ENCODE measurements at regions not wholly inside any gene's neighbourhood (a gene's known extent, or its start where the extent isn't known, plus 50 kb on each side); places are given as distances from the start of the nearest gene placed in this dataset.

DNA sequence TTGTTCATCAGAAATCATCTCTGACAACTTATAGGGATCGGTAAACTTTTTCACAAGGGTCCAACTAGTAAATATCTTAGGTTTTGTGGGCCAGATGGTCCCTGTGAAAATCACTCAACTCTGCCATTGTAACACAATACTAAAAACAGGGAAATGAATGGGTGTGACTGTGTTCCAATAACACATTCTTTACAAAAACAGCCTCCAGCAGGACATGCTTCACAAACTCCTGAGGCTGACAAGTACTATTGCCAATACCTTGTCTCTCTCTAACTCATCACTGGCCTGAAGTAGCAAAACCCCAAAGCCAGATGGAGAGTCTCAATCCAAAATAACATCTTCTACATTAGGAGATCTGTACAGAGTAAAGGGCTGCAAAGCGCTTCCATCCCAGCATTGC is 312.3 kb downstream of the TOX3 start:
- intact Hi-C loops (cut with micrococcal nuclease): no loop called here
- no TSS peak for BruUV-seq (replicated peaks)

More for the DNA sequence above, 312.3 kb downstream of the TOX3 start:
- no peak overlapping the region for H2AFZ ChIP-seq (ENCODE audit: low read depth, low read length)
- no peaks in the 10 kb centered on the region for H3K27me3 ChIP-seq (ENCODE audit: control insufficient read depth in 2 of 2, insufficient read depth in 2 of 2, low read length in 2 of 2)
- H3K79me2 ChIP-seq (ENCODE audit: control insufficient read depth, insufficient read depth, low read length): no peaks in the 10 kb centered on the region
- H3K9me3 ChIP-seq (replicated peaks; ENCODE audit: control insufficient read depth, insufficient read depth, low read length): peaks cover 2% of the 10 kb centered on the region
- H3K36me3 ChIP-seq (ENCODE audit: control insufficient read depth in 2 of 2, extremely low read depth in 1 of 2, insufficient read depth in 2 of 2, low read length in 2 of 2): no peaks in the 10 kb centered on the region
- dilution Hi-C loops (cut with MboI; ENCODE audit: extremely low pct_ligation_motif_present, low sequenced_read_pairs): no loop called here
- H3K4me2 ChIP-seq (ENCODE audit: insufficient read depth, low read length): no peak overlapping the region
- no peaks in the 10 kb centered on the region for H3K9me1 ChIP-seq (replicated peaks; ENCODE audit: control insufficient read depth, extremely low read depth, insufficient read depth, low read length)
- FAIRE-seq: no peak
- H4K20me1 ChIP-seq (replicated peaks; ENCODE audit: control insufficient read depth, extremely low read depth, insufficient read depth, low read length): no peaks in the 10 kb centered on the region
- CTCF ChIA-PET: no interaction called here
- no peak overlapping the region for H3K9ac ChIP-seq (replicated peaks; ENCODE audit: extremely low read depth, insufficient read depth, low read length)
- H3K4me3 ChIP-seq (replicated peaks in 1 of 3; ENCODE audit: insufficient read depth in 1 of 3, low read depth in 1 of 3, low read length in 3 of 3): no peak overlapping the region
- POLR2A ChIA-PET: no interaction called here
- no peak overlapping the region for H3K27ac ChIP-seq (ENCODE audit: insufficient read depth, low read depth, low read length)
- no peaks in the 10 kb centered on the region for H3K4me1 ChIP-seq (ENCODE audit: control insufficient read depth, extremely low read depth, insufficient read depth, low read length)
- DNase-seq (ENCODE audit: low read depth, low spot score): no peak
- TF ChIP-seq, protein P1, sequence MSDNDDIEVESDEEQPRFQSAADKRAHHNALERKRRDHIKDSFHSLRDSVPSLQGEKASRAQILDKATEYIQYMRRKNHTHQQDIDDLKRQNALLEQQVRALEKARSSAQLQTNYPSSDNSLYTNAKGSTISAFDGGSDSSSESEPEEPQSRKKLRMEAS (IDR thresholded peaks at IDR 0.05; ENCODE audit: insufficient read depth, insufficient read length): no peak
- TF ChIP-seq FOS (IDR thresholded peaks at IDR 0.05; ENCODE audit: borderline replicate concordance, insufficient read depth, low read length): no peak
- no peak for TF ChIP-seq JUN (IDR thresholded peaks at IDR 0.05; ENCODE audit: borderline replicate concordance, insufficient read depth, insufficient read length, low read depth)
- TF ChIP-seq EZH2 (IDR thresholded peaks at IDR 0.05; ENCODE audit: borderline replicate concordance, low read depth, low read length, severe bottlenecking): no peak
- TF ChIP-seq MYC (IDR thresholded peaks at IDR 0.05; ENCODE audit: low read depth, low read length): no peak
- TF ChIP-seq, protein P2, sequence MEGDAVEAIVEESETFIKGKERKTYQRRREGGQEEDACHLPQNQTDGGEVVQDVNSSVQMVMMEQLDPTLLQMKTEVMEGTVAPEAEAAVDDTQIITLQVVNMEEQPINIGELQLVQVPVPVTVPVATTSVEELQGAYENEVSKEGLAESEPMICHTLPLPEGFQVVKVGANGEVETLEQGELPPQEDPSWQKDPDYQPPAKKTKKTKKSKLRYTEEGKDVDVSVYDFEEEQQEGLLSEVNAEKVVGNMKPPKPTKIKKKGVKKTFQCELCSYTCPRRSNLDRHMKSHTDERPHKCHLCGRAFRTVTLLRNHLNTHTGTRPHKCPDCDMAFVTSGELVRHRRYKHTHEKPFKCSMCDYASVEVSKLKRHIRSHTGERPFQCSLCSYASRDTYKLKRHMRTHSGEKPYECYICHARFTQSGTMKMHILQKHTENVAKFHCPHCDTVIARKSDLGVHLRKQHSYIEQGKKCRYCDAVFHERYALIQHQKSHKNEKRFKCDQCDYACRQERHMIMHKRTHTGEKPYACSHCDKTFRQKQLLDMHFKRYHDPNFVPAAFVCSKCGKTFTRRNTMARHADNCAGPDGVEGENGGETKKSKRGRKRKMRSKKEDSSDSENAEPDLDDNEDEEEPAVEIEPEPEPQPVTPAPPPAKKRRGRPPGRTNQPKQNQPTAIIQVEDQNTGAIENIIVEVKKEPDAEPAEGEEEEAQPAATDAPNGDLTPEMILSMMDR (IDR thresholded peaks at IDR 0.05; ENCODE audit: extremely low read depth in 1 of 2, insufficient read depth in 1 of 2, low read depth in 1 of 2, low read length in 2 of 2): no peak
- TF ChIP-seq POLR2A (IDR thresholded peaks at IDR 0.05; ENCODE audit: low read depth, low read length): no peak
- TF ChIP-seq POLR2AphosphoS5 (IDR thresholded peaks at IDR 0.05; ENCODE audit: insufficient read depth, low read depth, low read length): no peak
- no peak for TF ChIP-seq GATA2 (IDR thresholded peaks at IDR 0.05; ENCODE audit: insufficient read depth, insufficient read length, low read depth, low read length)

All from endothelial cell of umbilical vein (primary cell).